GM10248 (cell line): ENCODE measurements at regions not wholly inside any gene's neighbourhood (a gene's known extent, or its start where the extent isn't known, plus 50 kb on each side); places are given as distances from the start of the nearest gene placed in this dataset.

Source experiments
- CTCF ChIA-PET: fragments of 300-600 bp; sonication (Branson Sonifier 250); formaldehyde crosslinking; extraction: SDS; loops from one replicate; lab custom pipeline; 2021; ENCODE audit warnings: antibody characterized with exemption; lab: Yijun Ruan, JAX
- POLR2A ChIA-PET: fragments of 350-650 bp; sonication (Branson Sonifier 250); formaldehyde crosslinking; extraction: SDS; loops from one replicate; lab custom pipeline; 2020; ENCODE audit warnings: antibody characterized with exemption; lab: Yijun Ruan, JAX
- DNase-seq: peaks from one replicate; pipeline ENCODE4 v3.0.0; 2012; ENCODE audit errors: extremely low spot score
- TF ChIP-seq, protein P1 (sequence below): IDR thresholded peaks from 2 replicates; pipeline ENCODE4 v1.5.1; 2012; ENCODE audit warnings: mild to moderate bottlenecking, low read depth; ENCODE audit errors: extremely low read depth, missing control alignments, control extremely low read depth

DNA sequence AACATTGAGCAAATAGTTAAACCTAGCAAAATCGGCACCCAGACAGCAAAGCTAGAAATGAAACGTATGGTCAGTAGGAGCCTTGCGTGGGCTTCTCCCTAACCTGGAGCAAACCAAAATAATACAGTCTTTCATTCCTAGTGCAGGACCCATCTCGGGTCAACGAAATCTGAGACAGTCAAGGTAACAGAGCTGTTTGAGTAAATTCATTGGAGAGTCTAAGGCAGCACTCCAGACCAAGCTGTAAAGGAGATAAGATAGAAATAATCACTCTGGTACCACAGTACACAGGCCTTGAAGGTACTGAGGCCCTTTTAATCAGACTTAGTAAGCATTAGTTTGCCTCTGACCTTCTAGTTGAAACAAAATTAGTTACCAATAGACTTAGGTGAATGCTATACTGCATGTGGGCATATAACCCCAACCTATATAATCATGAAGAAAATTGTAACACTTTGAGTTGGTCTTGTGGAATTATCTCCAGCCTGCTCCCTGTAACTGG is 54.4 kb upstream of the BICD1 start:
- no peak for DNase-seq
- POLR2A ChIA-PET = no interaction called here
- TF ChIP-seq, protein P1, sequence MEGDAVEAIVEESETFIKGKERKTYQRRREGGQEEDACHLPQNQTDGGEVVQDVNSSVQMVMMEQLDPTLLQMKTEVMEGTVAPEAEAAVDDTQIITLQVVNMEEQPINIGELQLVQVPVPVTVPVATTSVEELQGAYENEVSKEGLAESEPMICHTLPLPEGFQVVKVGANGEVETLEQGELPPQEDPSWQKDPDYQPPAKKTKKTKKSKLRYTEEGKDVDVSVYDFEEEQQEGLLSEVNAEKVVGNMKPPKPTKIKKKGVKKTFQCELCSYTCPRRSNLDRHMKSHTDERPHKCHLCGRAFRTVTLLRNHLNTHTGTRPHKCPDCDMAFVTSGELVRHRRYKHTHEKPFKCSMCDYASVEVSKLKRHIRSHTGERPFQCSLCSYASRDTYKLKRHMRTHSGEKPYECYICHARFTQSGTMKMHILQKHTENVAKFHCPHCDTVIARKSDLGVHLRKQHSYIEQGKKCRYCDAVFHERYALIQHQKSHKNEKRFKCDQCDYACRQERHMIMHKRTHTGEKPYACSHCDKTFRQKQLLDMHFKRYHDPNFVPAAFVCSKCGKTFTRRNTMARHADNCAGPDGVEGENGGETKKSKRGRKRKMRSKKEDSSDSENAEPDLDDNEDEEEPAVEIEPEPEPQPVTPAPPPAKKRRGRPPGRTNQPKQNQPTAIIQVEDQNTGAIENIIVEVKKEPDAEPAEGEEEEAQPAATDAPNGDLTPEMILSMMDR = no peak
- CTCF ChIA-PET = interaction anchor here (1.2 kb wide), 1 partner anchor 8 kb away, joined by 4 read pairs; no protein-coding TSS in a partner anchor

DNA sequence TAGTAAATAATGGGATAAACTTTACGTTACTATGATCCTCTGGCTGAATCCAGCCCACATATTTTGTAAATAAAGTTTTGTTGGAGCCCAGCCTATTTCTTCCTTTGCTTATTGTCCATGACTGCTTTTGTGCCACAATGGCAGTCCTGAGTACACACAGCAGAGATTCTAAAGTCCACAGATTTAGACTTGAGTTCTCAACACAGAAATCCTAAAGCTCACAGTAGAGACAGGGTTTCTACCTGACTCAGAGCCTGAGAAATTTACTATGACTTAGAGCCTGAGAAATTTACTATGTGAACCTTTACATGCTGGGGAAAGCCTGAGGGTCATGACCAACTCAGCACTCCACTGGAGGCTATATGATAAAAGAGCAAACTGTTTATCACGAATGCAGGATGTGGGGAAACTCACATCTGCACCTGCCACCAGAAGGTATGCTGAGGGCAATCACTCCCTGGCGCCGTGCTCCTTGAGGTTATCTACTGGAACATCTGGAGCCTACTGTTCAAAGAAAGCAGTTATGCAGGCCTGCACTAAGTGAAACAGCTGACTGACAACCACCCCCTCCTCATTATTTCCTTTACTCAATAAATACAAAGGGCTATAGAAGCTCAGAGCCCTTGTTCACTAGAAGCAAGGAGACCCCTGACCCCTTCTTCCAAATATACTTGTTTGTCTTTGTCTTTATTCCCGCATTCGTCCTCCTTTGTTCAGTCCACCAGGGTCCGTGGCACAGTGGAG is 52.6 kb upstream of the BICD1 start:
- ChIA-PET POLR2A (no interaction called here), CTCF (interaction anchor here (0.9 kb wide), 2 partner anchors 24 to 372 kb away, joined by 3 read pairs; no protein-coding TSS in a partner anchor)
- no peak for DNase-seq
- TF ChIP-seq, protein P1 = no peak
